Endodermal cell (in vitro differentiated cells): ENCODE measurements at regions not wholly inside any gene's neighbourhood (a gene's known extent, or its start where the extent isn't known, plus 50 kb on each side); places are given as distances from the start of the nearest gene placed in this dataset.

ENCODE experiments used
- DNase-seq: peaks from one replicate; pipeline ENCODE4 v3.0.0-alpha.2; 2017
- H3K27ac ChIP-seq: 2 replicates; pipeline ENCODE4 v1.5.1; 2013; ENCODE audit warnings: mild to moderate bottlenecking, low read depth, low read length, moderate library complexity
- H3K27me3 ChIP-seq: 2 replicates; pipeline ENCODE4 v1.6.1; 2013; ENCODE audit warnings: mild to moderate bottlenecking, low read length, moderate library complexity; ENCODE audit not compliant: insufficient read depth, control insufficient read depth, poor library complexity, severe bottlenecking
- H3K36me3 ChIP-seq: 2 replicates; pipeline ENCODE4 v1.7.0; 2013; ENCODE audit warnings: mild to moderate bottlenecking, low read length, moderate library complexity; ENCODE audit not compliant: control insufficient read depth, insufficient read depth
- H3K4me1 ChIP-seq: one replicate; pipeline ENCODE4 v1.7.0; 2013; ENCODE audit warnings: low read length; ENCODE audit not compliant: control insufficient read depth, insufficient read depth
- H3K4me3 ChIP-seq: 2 replicates; pipeline ENCODE4 v1.5.1; 2013; ENCODE audit warnings: mild to moderate bottlenecking, low read length, moderate library complexity
- H3K9ac ChIP-seq: 2 replicates; pipeline ENCODE4 v1.6.1; 2013; ENCODE audit warnings: mild to moderate bottlenecking, low read length, moderate library complexity; ENCODE audit not compliant: poor library complexity, severe bottlenecking; ENCODE audit errors: extremely low read depth
- H3K9me3 ChIP-seq: 2 replicates; pipeline ENCODE4 v1.6.1; 2013; ENCODE audit warnings: mild to moderate bottlenecking, low read length, moderate library complexity; ENCODE audit not compliant: control insufficient read depth
- H3K27ac Mint-ChIP-seq: 2 replicates; pipeline ENCODE4 v1.8.0; 2020; ENCODE audit warnings: mixed read lengths
- H3K27me3 Mint-ChIP-seq: 2 replicates; pipeline ENCODE4 v1.8.0; 2021; ENCODE audit warnings: mild to moderate bottlenecking, mixed read lengths; ENCODE audit not compliant: insufficient read depth
- H3K36me3 Mint-ChIP-seq: 2 replicates; pipeline ENCODE4 v1.8.0; 2020; ENCODE audit warnings: low read depth, mixed read lengths
- H3K4me1 Mint-ChIP-seq: 2 replicates; pipeline ENCODE4 v1.8.0; 2020; ENCODE audit warnings: mixed read lengths
- H3K4me3 Mint-ChIP-seq: 2 replicates; pipeline ENCODE4 v1.8.0; 2020; ENCODE audit warnings: mild to moderate bottlenecking, moderate library complexity, mixed read lengths
- H3K9me3 Mint-ChIP-seq: 2 replicates; pipeline ENCODE4 v1.8.0; 2020; ENCODE audit warnings: mild to moderate bottlenecking, mixed read lengths
- WGBS, 2 experiments: methylation state at CpG; one replicate each; pipeline versions ENCODE4 v1.1.5 to v1.1.7; 2013; ENCODE audit warnings: missing lambda C conversion rate in 2 of 2, mixed read lengths in 1 of 2; ENCODE audit not compliant: insufficient coverage in 1 of 2, insufficient read length in 1 of 2; 5-methylcytosine and 5-hydroxymethylcytosine counted together
- TF ChIP-seq, protein P1 (sequence below): fragments of 200-600 bp; sonication (generic); conservative IDR thresholded peaks from 2 replicates; pipeline ENCODE4 v1.5.0; 2021; ENCODE audit warnings: antibody characterized with exemption, mild to moderate bottlenecking

- Mint-ChIP-seq H3K27me3 (no peaks in the 10 kb centered on the region), H3K27ac (no peak overlapping the region), H3K36me3 (no peaks in the 10 kb centered on the region), H3K4me1 (no peaks in the 10 kb centered on the region), H3K4me3 (no peak overlapping the region), H3K9me3 (peaks cover 11% of the 10 kb centered on the region)
- Histone ChIP-seq H3K36me3 (no peaks in the 10 kb centered on the region), H3K27me3 (no peaks in the 10 kb centered on the region), H3K9me3 (peaks cover 8% of the 10 kb centered on the region), H3K9ac (no peak overlapping the region), H3K27ac (no peak overlapping the region), H3K4me1 (no peaks in the 10 kb centered on the region), H3K4me3 (no peak overlapping the region)
- TF ChIP-seq, protein P1, sequence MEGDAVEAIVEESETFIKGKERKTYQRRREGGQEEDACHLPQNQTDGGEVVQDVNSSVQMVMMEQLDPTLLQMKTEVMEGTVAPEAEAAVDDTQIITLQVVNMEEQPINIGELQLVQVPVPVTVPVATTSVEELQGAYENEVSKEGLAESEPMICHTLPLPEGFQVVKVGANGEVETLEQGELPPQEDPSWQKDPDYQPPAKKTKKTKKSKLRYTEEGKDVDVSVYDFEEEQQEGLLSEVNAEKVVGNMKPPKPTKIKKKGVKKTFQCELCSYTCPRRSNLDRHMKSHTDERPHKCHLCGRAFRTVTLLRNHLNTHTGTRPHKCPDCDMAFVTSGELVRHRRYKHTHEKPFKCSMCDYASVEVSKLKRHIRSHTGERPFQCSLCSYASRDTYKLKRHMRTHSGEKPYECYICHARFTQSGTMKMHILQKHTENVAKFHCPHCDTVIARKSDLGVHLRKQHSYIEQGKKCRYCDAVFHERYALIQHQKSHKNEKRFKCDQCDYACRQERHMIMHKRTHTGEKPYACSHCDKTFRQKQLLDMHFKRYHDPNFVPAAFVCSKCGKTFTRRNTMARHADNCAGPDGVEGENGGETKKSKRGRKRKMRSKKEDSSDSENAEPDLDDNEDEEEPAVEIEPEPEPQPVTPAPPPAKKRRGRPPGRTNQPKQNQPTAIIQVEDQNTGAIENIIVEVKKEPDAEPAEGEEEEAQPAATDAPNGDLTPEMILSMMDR = no peak
- DNase-seq = no peak
Observed at GRCh38 chr13:58850161-58850560, 1218.6 kb downstream of the PCDH17 start.

DNA sequence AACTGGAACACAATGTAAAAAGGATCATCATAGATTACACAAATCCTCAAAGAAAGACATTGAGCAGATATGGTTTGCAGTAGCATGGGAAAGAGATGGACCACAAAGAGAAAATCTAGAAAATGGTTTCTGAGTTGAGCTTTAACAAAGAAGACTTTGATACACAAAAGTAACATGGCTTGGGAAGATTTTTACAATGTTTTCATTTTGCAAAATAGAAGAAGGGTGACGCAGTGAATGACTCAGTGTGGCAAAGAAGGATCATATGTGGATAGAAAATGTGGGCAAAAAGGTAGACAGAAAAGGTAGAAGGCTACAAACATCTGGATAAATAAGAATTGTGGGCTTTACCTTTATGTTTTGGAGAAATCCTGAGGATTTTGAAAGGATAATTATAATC is 1220.5 kb downstream of the PCDH17 start:
- H3K27ac Mint-ChIP-seq = no peak overlapping the region
- H3K9me3 ChIP-seq = no peaks in the 10 kb centered on the region
- TF ChIP-seq, protein P1 = no peak
- no peaks in the 10 kb centered on the region for H3K27me3 Mint-ChIP-seq
- H3K27ac ChIP-seq = no peak overlapping the region
- no peak for DNase-seq
- no peaks in the 10 kb centered on the region for H3K36me3 ChIP-seq
- WGBS, 2 experiments = 39 to 46% methylated on average over 1 of the region's 1 CpG
- no peaks in the 10 kb centered on the region for H3K4me1 ChIP-seq
- no peaks in the 10 kb centered on the region for H3K36me3 Mint-ChIP-seq
- H3K27me3 ChIP-seq = no peaks in the 10 kb centered on the region
- H3K9ac ChIP-seq = no peak overlapping the region
- H3K4me1 Mint-ChIP-seq = no peaks in the 10 kb centered on the region
- H3K9me3 Mint-ChIP-seq = no peaks in the 10 kb centered on the region
- no peak overlapping the region for H3K4me3 Mint-ChIP-seq
- H3K4me3 ChIP-seq = no peak overlapping the region

- Histone ChIP-seq H3K4me3 (no peak overlapping the region), H3K9me3 (no peaks in the 10 kb centered on the region), H3K36me3 (no peaks in the 10 kb centered on the region), H3K27me3 (no peaks in the 10 kb centered on the region), H3K27ac (no peak overlapping the region), H3K9ac (no peak overlapping the region), H3K4me1 (no peaks in the 10 kb centered on the region)
- H3K27me3 Mint-ChIP-seq = no peaks in the 10 kb centered on the region
- 77 to 85% methylated on average over 1 of the region's 1 CpG for WGBS, 2 experiments
- TF ChIP-seq, protein P1 = no peak
- no peak for DNase-seq
- H3K36me3 Mint-ChIP-seq = no peaks in the 10 kb centered on the region
- H3K9me3 Mint-ChIP-seq = peaks cover 5% of the 10 kb centered on the region
- H3K27ac Mint-ChIP-seq = no peak overlapping the region
- H3K4me3 Mint-ChIP-seq = no peak overlapping the region
- no peaks in the 10 kb centered on the region for H3K4me1 Mint-ChIP-seq
Observed at GRCh38 chr13:58855283-58855682, 1223.7 kb downstream of the PCDH17 start.
